Upper lobe of right lung (tissue), 1 donor: ENCODE measurements at regions not wholly inside any gene's neighbourhood (a gene's known extent, or its start where the extent isn't known, plus 50 kb on each side); places are given as distances from the start of the nearest gene placed in this dataset.

Experiments used
- ATAC-seq: fragments of 200-7000 bp; cut with Tn5 transposase; one replicate; pipeline ENCODE4 v1.9.1; 2020; ENCODE audit warnings: mild to moderate bottlenecking, moderate library complexity
- DNase-seq: peaks from one replicate; pipeline ENCODE4 v3.0.0-alpha.2; 2020
- H3K27ac ChIP-seq: fragments of 200-600 bp; one replicate; pipeline ENCODE4 v1.8.0; 2022
- H3K27me3 ChIP-seq: fragments of 200-600 bp; one replicate; pipeline ENCODE4 v1.8.0; 2022; ENCODE audit warnings: mild to moderate bottlenecking
- H3K36me3 ChIP-seq: fragments of 200-600 bp; one replicate; pipeline ENCODE4 v1.8.0; 2022
- H3K4me1 ChIP-seq: fragments of 200-600 bp; one replicate; pipeline ENCODE4 v1.8.0; 2022
- H3K4me3 ChIP-seq: fragments of 200-600 bp; one replicate; pipeline ENCODE4 v1.8.0; 2022; ENCODE audit warnings: mild to moderate bottlenecking
- H3K9me3 ChIP-seq: fragments of 200-600 bp; one replicate; pipeline ENCODE4 v1.8.0; 2022
- intact Hi-C: fragments of 100-400 bp; cut with DNase I; formaldehyde crosslinking; loops from one replicate; pipeline ENCODE4 v1.11.0; 2022
- TF ChIP-seq, protein P1 (sequence below): fragments of 200-600 bp; IDR thresholded peaks from one replicate; pipeline ENCODE4 v1.8.0; 2022; ENCODE audit warnings: antibody characterized with exemption
- donor health status: DM: no; HTN: yes; CAD: no; lungs with severe emphysema.

DNA sequence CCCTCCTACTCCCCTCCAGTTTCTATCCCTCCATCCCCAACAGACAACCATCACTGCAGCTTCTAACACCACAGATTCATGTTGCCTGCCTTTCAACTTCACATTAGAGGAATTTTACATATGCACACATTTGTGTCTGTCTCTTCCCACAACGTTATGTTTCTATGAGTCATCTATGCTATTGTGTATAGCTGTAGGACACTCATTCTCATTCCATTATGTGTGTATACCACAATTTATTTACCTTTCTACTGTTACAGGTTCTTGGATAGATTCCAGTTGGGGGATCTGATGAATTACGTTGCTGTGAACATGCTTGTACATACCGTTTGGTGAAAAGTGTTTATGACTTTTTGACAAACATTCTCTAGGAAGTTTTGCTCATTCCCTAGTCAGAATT, 58.8 kb upstream of the TRPC3 start:
- Histone ChIP-seq H3K4me1 (no peaks in the 10 kb centered on the region), H3K27ac (no peak overlapping the region), H3K27me3 (no peaks in the 10 kb centered on the region), H3K9me3 (no peaks in the 10 kb centered on the region), H3K4me3 (no peak overlapping the region), H3K36me3 (no peaks in the 10 kb centered on the region)
- DNase-seq (no peak), ATAC-seq (no peak)
- TF ChIP-seq, protein P1, sequence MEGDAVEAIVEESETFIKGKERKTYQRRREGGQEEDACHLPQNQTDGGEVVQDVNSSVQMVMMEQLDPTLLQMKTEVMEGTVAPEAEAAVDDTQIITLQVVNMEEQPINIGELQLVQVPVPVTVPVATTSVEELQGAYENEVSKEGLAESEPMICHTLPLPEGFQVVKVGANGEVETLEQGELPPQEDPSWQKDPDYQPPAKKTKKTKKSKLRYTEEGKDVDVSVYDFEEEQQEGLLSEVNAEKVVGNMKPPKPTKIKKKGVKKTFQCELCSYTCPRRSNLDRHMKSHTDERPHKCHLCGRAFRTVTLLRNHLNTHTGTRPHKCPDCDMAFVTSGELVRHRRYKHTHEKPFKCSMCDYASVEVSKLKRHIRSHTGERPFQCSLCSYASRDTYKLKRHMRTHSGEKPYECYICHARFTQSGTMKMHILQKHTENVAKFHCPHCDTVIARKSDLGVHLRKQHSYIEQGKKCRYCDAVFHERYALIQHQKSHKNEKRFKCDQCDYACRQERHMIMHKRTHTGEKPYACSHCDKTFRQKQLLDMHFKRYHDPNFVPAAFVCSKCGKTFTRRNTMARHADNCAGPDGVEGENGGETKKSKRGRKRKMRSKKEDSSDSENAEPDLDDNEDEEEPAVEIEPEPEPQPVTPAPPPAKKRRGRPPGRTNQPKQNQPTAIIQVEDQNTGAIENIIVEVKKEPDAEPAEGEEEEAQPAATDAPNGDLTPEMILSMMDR, result no peak
- intact Hi-C loops, result no loop called here

DNA sequence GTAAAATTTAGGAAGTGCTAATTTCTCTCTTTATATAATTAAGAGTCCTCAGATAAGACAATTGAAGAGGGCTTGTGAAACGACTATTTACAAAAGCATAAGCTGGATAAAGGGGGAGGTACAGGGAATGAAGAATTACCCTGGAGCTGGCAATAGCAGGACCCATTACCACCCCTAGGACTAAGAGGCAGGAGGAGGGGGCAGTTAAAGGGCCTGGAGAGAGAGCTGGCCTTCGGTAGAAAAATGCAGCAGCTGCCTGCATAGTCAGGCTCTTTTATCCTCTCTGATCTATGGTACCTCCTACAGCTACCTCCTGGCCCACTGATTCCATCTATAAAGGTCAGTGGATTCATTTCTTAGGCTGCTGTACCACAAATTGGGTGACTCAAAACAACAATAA, 57.7 kb upstream of the TRPC3 start:
- no peaks in the 10 kb centered on the region for H3K4me1 ChIP-seq
- H3K36me3 ChIP-seq, result no peaks in the 10 kb centered on the region
- ATAC-seq, result no peak
- no peaks in the 10 kb centered on the region for H3K9me3 ChIP-seq
- no peak overlapping the region for H3K4me3 ChIP-seq
- no peak for DNase-seq
- intact Hi-C loops, result no loop called here
- TF ChIP-seq, protein P1, result no peak
- H3K27ac ChIP-seq, result no peak overlapping the region
- no peaks in the 10 kb centered on the region for H3K27me3 ChIP-seq

DNA sequence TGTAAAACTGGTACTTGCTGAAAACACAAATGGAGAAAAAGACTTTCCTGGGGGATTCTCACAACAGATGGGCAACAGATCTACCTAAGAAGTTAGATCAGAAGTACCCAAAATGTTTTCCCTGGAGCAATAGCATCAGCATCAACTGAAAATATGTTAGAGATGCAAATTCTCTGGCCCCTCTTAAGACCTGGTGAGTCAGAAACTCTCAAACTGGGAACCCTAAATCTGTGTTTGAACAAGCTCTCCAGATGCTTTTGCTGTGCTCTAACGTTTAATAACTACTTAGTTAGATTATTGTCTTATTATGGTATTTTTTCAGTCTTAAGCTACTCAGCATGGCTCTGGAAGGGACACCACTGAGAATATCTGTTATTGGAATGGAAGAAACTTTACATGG, 55.2 kb upstream of the TRPC3 start:
- TF ChIP-seq, protein P1, result no peak
- no peak for ATAC-seq

DNA sequence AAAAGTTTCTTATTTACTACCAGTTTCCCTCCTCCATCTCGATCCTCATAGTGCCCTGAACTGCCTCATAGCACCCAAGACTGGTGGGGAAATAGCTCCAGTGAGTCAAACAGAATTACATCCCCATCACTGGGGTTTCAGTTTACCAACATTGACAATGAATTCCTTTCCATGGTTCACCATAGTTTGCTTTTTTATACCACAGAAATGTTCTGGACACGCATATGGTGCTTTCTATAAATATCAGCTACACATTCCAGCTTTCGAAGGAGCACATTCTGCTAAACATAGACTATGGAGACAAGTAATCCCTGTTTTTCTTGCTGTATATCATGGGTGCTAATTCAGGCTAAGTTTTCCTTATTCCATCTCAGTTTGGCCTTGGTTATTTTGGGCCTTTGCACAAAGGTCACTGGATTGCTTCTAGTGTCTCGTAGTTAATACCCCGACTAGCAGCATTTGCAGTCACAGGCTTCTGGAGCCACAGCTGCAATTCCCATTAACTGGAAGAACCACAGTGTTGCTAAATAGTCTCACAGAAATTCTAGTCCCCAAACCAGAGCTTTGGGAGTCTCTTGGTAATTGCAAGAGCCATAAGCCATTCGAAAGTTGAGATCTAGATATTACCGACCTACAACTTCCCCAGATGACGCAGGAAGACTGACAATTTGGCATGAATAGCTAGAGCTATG, 53.4 kb upstream of the TRPC3 start:
- H3K9me3 ChIP-seq, result no peaks in the 10 kb centered on the region
- TF ChIP-seq, protein P1, result no peak
- H3K4me1 ChIP-seq, result no peaks in the 10 kb centered on the region
- H3K27ac ChIP-seq, result no peak overlapping the region
- no peaks in the 10 kb centered on the region for H3K27me3 ChIP-seq
- intact Hi-C loops, result no loop called here
- DNase-seq (no peak), ATAC-seq (no peak)
- no peak overlapping the region for H3K4me3 ChIP-seq
- H3K36me3 ChIP-seq, result no peaks in the 10 kb centered on the region

More for the DNA sequence above, 55.2 kb upstream of the TRPC3 start:
- no peaks in the 10 kb centered on the region for H3K36me3 ChIP-seq
- no peak overlapping the region for H3K27ac ChIP-seq
- H3K9me3 ChIP-seq, result no peaks in the 10 kb centered on the region
- intact Hi-C loops, result no loop called here
- H3K4me3 ChIP-seq, result no peak overlapping the region
- no peak for DNase-seq
- no peaks in the 10 kb centered on the region for H3K27me3 ChIP-seq
- H3K4me1 ChIP-seq, result no peaks in the 10 kb centered on the region

DNA sequence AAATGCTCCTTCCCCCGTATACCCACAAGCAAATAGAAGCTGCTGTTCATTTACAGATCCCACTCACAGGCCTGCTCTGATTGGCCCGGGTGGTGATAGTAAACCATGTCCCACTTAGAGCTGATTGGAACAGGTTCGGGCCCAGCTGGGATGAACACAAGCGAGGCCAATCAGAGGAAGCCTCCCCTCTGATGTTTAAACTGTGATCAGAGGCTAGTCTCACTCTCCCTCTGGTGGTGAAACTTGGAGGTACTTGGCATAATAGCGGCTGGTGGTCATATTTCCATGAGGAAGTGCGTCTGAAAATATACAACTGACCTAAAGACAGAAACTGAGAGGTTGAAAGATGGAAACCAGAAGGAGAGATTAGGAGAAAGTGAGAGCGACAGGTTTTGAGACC, 51.5 kb upstream of the TRPC3 start:
- TF ChIP-seq, protein P1, result no peak
- intact Hi-C loops, result no loop called here
- H3K27me3 ChIP-seq, result no peaks in the 10 kb centered on the region
- H3K4me1 ChIP-seq, result no peaks in the 10 kb centered on the region
- H3K27ac ChIP-seq, result no peak overlapping the region
- H3K36me3 ChIP-seq, result no peaks in the 10 kb centered on the region
- peak; percentile 45 for ATAC-seq
- H3K4me3 ChIP-seq, result no peak overlapping the region
- no peaks in the 10 kb centered on the region for H3K9me3 ChIP-seq
- DNase-seq, result no peak
